Cardiac muscle cell (in vitro differentiated cells and primary cell): ENCODE measurements at regions not wholly inside any gene's neighbourhood (a gene's known extent, or its start where the extent isn't known, plus 50 kb on each side); places are given as distances from the start of the nearest gene placed in this dataset.

Source experiments
- DNase-seq, 2 donors: peaks; one replicate each; pipeline versions ENCODE4 v3.0.0 to v3.0.0-alpha.2; 2010 to 2017; ENCODE audit warnings: low read depth in 1 of 2, low spot score in 1 of 2
- H3K27ac ChIP-seq: fragments of 200-600 bp; sonication (generic); 2 replicates; pipeline ENCODE4 v1.5.1; 2016
- H3K27me3 ChIP-seq: fragments of 200-600 bp; sonication (generic); 2 replicates; pipeline ENCODE4 v1.6.0; 2016; ENCODE audit warnings: control low read depth
- H3K36me3 ChIP-seq: fragments of 200-600 bp; sonication (generic); 2 replicates; pipeline ENCODE4 v1.5.1; 2016; ENCODE audit warnings: control low read depth
- H3K4me1 ChIP-seq: fragments of 200-600 bp; sonication (generic); 2 replicates; pipeline ENCODE4 v1.8.1; 2017; ENCODE audit warnings: low read depth, mild to moderate bottlenecking, mixed run types
- H3K4me3 ChIP-seq: fragments of 200-600 bp; sonication (generic); 2 replicates; pipeline ENCODE4 v1.5.1; 2016; ENCODE audit warnings: mild to moderate bottlenecking
- H3K9me3 ChIP-seq: fragments of 200-600 bp; sonication (generic); 2 replicates; pipeline ENCODE4 v1.5.1; 2017; ENCODE audit warnings: low read depth, mild to moderate bottlenecking, control low read depth
- TF ChIP-seq, protein P1 (sequence below): IDR thresholded peaks from 2 replicates; pipeline ENCODE4 v1.5.1; 2012; ENCODE audit warnings: low read depth, mild to moderate bottlenecking, low read length

DNA sequence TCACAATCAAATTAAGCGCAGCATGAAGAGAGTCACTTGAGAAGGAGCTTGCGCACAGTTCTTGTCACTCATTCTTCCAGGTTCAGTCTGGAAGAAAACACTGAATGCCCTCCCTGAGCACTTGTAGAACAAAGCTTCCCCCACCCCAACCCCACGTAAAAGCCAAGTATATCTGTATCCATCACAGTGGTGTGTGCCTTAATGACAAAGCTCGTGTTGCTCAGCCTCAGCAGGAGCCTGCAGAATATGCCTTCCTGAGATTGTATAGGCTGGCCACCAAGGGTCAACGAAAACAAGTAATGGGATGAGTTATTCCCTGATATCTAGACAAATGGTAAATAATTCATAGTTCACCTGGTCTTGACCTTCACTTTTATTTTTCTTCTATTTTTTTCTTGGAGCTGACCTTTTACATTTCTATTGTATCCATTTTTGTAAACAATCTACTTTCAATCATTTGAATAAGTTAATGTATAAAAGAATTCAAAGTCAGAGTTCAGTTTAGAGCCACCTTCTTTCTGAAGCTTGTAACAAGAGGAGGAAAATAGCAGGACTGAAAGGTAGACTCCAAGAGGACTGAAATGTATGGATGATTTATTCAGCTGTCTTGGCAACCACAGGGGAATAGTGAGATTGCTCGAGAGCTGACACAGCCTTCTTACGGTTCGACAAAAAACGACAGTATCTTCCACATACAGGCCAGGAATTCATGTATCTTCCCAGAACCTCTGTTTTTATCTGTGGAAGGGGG is 405.5 kb upstream of the TPM1 start:
- Histone ChIP-seq H3K27ac (no peak overlapping the region), H3K36me3 (no peaks in the 10 kb centered on the region), H3K9me3 (no peaks in the 10 kb centered on the region), H3K27me3 (no peaks in the 10 kb centered on the region), H3K4me1 (peaks cover 10% of the 10 kb centered on the region), H3K4me3 (no peak overlapping the region)
- TF ChIP-seq, protein P1, sequence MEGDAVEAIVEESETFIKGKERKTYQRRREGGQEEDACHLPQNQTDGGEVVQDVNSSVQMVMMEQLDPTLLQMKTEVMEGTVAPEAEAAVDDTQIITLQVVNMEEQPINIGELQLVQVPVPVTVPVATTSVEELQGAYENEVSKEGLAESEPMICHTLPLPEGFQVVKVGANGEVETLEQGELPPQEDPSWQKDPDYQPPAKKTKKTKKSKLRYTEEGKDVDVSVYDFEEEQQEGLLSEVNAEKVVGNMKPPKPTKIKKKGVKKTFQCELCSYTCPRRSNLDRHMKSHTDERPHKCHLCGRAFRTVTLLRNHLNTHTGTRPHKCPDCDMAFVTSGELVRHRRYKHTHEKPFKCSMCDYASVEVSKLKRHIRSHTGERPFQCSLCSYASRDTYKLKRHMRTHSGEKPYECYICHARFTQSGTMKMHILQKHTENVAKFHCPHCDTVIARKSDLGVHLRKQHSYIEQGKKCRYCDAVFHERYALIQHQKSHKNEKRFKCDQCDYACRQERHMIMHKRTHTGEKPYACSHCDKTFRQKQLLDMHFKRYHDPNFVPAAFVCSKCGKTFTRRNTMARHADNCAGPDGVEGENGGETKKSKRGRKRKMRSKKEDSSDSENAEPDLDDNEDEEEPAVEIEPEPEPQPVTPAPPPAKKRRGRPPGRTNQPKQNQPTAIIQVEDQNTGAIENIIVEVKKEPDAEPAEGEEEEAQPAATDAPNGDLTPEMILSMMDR = no peak
- no peak for DNase-seq

DNA sequence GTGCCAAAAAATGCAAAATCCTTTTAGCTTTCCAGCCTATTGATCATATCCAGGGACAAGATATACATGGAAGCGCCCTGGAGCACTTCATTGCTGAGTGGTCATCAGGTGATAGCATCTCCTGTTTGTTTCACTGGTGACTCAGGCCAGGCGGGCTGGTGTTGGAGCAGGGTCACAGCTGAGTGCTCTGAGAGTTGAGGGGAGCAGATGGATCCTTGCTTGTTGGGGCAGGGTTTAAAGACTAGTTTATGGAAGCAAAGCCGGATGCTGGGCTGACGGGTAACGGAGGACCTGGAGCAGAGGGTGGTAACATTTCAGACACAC is 405.0 kb upstream of the TPM1 start:
- TF ChIP-seq, protein P1 = no peak
- no peak for DNase-seq
- no peak overlapping the region for H3K27ac ChIP-seq

GRCh38 chr15:62637950-62638619 is 404.5 kb upstream of the TPM1 start:
- TF ChIP-seq, protein P1 = no peak
- Histone ChIP-seq H3K4me1 (peaks cover 10% of the 10 kb centered on the region), H3K36me3 (no peaks in the 10 kb centered on the region), H3K9me3 (no peaks in the 10 kb centered on the region), H3K4me3 (no peak overlapping the region), H3K27me3 (no peaks in the 10 kb centered on the region), H3K27ac (no peak overlapping the region)
- DNase-seq = no peak

More for the DNA sequence above, 405.0 kb upstream of the TPM1 start:
- H3K4me1 ChIP-seq = peaks cover 10% of the 10 kb centered on the region
- H3K4me3 ChIP-seq = no peak overlapping the region
- H3K27me3 ChIP-seq = no peaks in the 10 kb centered on the region
- H3K9me3 ChIP-seq = no peaks in the 10 kb centered on the region
- no peaks in the 10 kb centered on the region for H3K36me3 ChIP-seq

GRCh38 chr15:62639432-62639831 is 403.1 kb upstream of the TPM1 start:
- Histone ChIP-seq H3K9me3 (no peaks in the 10 kb centered on the region), H3K4me1 (peaks cover 10% of the 10 kb centered on the region), H3K27me3 (no peaks in the 10 kb centered on the region), H3K27ac (no peak overlapping the region), H3K4me3 (no peak overlapping the region), H3K36me3 (no peaks in the 10 kb centered on the region)
- no peak for DNase-seq
- TF ChIP-seq, protein P1 = no peak

DNA sequence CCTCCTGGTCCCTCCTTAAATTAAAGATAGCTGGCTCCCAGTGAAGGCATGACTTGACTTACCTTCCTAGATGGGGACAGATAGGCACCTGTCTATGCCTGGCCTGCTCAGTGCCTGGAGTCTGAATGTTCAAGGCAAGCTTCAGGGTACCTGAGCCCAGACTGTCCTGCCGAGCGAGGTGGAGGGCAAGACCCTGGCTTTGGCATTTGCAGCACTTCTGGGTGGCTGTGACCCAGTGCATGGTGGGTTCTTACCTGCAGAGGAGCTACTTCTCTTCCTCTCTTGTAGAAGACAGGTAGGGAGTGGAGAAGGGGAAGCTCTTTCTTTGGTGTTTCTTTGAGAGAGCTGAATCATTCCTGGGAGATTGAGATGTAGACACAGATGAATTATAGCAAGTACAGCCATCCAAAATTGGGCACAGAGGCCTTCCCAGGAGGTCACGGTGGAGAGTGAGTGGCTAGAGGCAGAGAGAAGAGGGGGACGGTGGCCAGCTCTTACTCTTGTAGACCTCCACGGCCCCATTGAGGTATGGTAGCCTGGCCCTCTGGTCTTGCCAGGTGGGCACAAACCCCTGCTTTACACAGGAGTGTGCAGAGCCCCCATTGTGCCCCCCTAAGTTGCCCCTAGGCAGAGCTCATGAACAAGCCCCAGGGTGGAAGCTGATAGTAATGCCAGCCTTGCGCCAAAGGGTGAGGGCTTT is 402.5 kb upstream of the TPM1 start:
- TF ChIP-seq, protein P1 = no peak
- Histone ChIP-seq H3K27ac (no peak overlapping the region), H3K4me1 (peaks cover 10% of the 10 kb centered on the region), H3K9me3 (no peaks in the 10 kb centered on the region), H3K36me3 (no peaks in the 10 kb centered on the region), H3K27me3 (no peaks in the 10 kb centered on the region), H3K4me3 (no peak overlapping the region)
- DNase-seq = no peak
